ENCODE measurements at regions not wholly inside any gene's neighbourhood (a gene's known extent, or its start where the extent isn't known, plus 50 kb on each side); places are given as distances from the start of the nearest gene placed in this dataset.

DNA sequence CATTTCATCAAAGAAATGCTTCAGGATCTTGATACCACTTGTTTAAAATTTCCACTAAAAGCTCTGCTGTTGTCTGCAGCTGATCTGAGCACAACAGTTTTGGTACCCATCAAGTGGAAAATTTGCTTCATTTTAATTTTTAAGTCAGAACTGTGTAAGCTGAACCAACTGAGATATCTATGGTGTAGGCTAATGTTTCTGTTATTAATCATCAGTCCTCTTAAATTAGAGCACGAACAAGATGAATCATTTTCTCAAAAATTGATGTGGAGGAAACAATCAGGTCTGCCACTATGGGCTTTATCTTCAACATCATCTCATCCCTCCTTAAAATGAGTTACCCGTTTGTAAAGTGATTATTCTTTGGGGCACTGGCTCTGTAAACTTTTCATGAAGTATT is 221.5 kb upstream of the NBEA start:
- no peak overlapping the region for H3K4me3 ChIP-seq (replicated peaks in 1 of 2; ENCODE audit: low read depth in 2 of 2, low read length in 2 of 2)
- DNase-seq (ENCODE audit: low read depth in 2 of 2): no peak
- TF ChIP-seq, protein P1, sequence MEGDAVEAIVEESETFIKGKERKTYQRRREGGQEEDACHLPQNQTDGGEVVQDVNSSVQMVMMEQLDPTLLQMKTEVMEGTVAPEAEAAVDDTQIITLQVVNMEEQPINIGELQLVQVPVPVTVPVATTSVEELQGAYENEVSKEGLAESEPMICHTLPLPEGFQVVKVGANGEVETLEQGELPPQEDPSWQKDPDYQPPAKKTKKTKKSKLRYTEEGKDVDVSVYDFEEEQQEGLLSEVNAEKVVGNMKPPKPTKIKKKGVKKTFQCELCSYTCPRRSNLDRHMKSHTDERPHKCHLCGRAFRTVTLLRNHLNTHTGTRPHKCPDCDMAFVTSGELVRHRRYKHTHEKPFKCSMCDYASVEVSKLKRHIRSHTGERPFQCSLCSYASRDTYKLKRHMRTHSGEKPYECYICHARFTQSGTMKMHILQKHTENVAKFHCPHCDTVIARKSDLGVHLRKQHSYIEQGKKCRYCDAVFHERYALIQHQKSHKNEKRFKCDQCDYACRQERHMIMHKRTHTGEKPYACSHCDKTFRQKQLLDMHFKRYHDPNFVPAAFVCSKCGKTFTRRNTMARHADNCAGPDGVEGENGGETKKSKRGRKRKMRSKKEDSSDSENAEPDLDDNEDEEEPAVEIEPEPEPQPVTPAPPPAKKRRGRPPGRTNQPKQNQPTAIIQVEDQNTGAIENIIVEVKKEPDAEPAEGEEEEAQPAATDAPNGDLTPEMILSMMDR (IDR thresholded peaks at IDR 0.05; ENCODE audit: low read depth, low read length): no peak

DNA sequence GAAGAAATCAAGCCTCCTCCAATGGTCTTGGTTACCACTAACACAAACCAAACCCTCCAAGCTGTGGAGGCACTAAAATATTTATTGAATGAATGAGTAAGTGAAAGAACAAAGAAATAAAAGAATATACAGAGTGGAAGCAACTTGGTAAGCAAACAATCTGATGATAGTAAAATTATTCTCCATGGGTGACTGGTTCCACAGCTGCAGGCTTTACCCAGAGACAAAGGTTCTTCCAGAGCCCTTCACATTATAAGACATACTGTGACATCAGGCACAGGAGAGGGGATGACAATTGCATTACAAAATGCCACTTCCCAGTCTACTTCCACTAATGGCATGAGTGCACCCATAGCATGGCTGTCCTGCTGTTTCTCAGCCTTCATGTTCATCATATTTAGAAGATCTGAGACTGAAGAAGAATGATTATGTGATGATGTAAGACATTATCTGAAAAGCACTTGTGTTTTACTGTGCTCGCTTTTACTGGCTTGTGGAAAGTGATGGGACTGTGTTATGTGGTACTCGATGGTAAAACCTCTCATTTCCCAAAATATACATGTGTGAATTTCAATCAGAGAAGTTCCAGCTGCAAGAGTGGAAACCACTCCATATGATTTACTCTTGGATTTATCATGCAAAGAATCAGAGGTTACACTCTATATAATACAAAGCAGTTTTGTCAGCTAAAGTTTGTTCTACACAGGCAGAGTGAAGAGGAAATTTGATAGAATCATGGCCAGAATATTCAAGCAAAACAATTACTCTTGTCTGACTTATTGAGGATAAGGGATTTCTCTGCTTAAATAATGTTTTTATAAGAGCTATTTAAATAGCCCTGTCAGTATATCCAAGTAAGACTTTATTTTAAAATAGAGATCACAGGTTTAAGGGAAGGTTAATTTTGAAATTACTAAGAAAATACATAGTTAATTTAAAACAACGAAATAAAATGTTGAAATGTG is 220.2 kb upstream of the NBEA start:
- no peak for DNase-seq (ENCODE audit: low read depth in 2 of 2)
- TF ChIP-seq, protein P1 (IDR thresholded peaks at IDR 0.05; ENCODE audit: low read depth, low read length): no peak
- no peak overlapping the region for H3K4me3 ChIP-seq (replicated peaks in 1 of 2; ENCODE audit: low read depth in 2 of 2, low read length in 2 of 2)

DNA sequence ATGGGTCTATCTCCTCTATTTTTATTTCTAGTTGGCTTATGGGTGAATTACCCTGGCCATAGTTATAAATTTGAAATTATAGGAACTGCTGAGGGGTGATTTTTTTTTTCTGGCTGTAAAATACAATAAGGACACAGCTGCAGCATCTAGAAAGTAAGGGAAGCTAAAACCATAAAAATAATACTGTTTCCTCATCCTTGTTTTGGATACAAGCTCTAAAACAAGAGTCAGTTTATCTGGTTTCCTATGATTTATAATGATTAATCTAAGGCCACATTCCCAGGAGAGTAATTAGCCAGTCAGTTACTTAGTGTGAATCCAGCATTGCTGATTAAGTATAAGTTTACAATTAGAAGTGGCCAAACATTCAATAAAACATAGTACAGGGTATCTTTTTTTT is 219.1 kb upstream of the NBEA start:
- TF ChIP-seq, protein P1 (IDR thresholded peaks at IDR 0.05; ENCODE audit: low read depth, low read length): no peak
- DNase-seq (ENCODE audit: low read depth in 2 of 2): no peak
- H3K4me3 ChIP-seq (replicated peaks in 1 of 2; ENCODE audit: low read depth in 2 of 2, low read length in 2 of 2): no peak overlapping the region

DNA sequence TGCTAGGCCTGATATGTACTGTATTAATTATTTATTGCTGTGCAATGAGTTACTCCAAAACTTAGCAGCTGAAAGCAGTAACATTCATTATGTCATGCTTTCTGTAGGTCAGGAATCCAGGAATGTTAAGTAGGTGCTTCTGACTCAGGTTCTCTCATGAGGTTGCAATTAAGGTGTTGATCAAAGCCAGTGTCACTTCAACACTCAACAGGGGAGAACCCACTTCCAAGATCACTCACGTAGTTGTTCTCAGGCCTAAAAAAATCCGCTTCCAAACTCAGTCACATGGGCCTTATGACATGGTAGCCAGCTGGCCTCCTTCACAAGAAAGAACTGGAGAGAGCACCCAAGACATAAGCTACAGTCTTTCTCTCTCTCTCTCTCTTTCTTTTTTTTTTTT is 211.1 kb upstream of the NBEA start:
- TF ChIP-seq, protein P1 (IDR thresholded peaks at IDR 0.05; ENCODE audit: low read depth, low read length): no peak
- no peak for DNase-seq (ENCODE audit: low read depth in 2 of 2)
- no peak overlapping the region for H3K4me3 ChIP-seq (replicated peaks in 1 of 2; ENCODE audit: low read depth in 2 of 2, low read length in 2 of 2)

DNA sequence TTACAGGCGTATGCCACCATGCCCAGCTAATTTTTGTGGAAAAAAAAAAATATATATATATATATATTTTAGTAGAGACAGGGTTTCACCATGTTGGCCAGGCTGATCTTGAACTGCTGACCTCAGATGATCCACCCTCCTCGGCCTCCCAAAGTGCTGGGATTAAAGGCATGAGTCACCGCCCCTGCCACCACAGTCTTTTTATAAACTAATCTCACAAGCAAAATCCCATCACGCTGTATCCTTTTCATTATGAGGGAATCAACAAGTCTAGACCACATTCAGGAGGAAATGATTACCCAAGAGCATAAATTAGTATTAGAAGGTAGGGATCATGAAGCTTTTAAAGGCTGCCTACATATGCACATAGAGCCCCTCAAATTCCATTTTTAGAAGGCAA is 210.6 kb upstream of the NBEA start:
- no peak overlapping the region for H3K4me3 ChIP-seq (replicated peaks in 1 of 2; ENCODE audit: low read depth in 2 of 2, low read length in 2 of 2)
- TF ChIP-seq, protein P1 (IDR thresholded peaks at IDR 0.05; ENCODE audit: low read depth, low read length): no peak
- DNase-seq (ENCODE audit: low read depth in 2 of 2): no peak

DNA sequence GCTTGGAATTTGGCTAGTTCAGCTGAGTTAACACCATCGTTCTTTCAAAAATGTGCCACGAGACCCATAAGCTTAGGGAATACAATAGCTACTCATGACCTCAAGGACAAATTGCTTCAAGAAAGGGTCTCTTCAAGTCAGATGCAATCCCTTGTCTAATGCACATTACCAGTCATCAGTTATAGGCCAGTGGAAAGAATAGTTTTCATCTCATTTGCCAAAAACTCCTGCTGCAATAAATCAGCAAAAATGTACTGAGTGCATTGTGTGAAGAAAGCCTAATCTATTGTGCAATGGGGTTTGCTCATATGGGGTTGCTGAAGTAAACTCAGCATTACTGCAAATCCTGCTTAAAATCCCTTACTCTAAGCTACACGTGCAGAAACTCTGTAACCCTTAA is 208.3 kb upstream of the NBEA start:
- TF ChIP-seq, protein P1 (IDR thresholded peaks at IDR 0.05; ENCODE audit: low read depth, low read length): no peak
- H3K4me3 ChIP-seq (replicated peaks in 1 of 2; ENCODE audit: low read depth in 2 of 2, low read length in 2 of 2): no peak overlapping the region
- DNase-seq (ENCODE audit: low read depth in 2 of 2): peak; percentile 45 to 87

All from cardiac fibroblast (primary cell).